ENCODE measurements at regions not wholly inside any gene's neighbourhood (a gene's known extent, or its start where the extent isn't known, plus 50 kb on each side); places are given as distances from the start of the nearest gene placed in this dataset.
A peak's percentile ranks its signal among the peaks of the same experiment; 100 is the strongest.

GRCh38 chr3:194749631-194750490 lies 64.2 kb downstream of the FAM43A start (continued):
- TF ChIP-seq ZNF24 (IDR thresholded peaks at IDR 0.05) (no peak), BCL3 (CRISPR knock-in tag; IDR thresholded peaks at IDR 0.05) (peak; percentile 90; the same call in 1 of the 2 replicates), MLXIP (CRISPR knock-in tag; IDR thresholded peaks at IDR 0.05; ENCODE audit: borderline replicate concordance) (no peak), BATF2 (CRISPR knock-in tag; IDR thresholded peaks at IDR 0.05) (no peak), PHF21A (CRISPR knock-in tag; IDR thresholded peaks at IDR 0.05) (no peak; the same call in 1 of the 2 replicates), PHF8 (CRISPR knock-in tag; IDR thresholded peaks at IDR 0.05) (no peak), PBX3 (CRISPR knock-in tag; IDR thresholded peaks at IDR 0.05; ENCODE audit: borderline replicate concordance) (no peak), SKIL (CRISPR knock-in tag; IDR thresholded peaks at IDR 0.05; ENCODE audit: borderline replicate concordance) (peak; percentile 98), PBX2 (CRISPR knock-in tag; IDR thresholded peaks at IDR 0.05) (0 out of 2 replicates have a peak, but pooled peaks have one; percentile 59), FIP1L1 (IDR thresholded peaks at IDR 0.05; ENCODE audit: borderline replicate concordance, insufficient read depth, low read depth, low read length) (no peak), NFKB2 (CRISPR knock-in tag; IDR thresholded peaks at IDR 0.05; ENCODE audit: borderline replicate concordance) (peak; percentile 48; the same call in 1 of the 2 replicates), ZMAT3 (CRISPR knock-in tag; conservative IDR thresholded peaks at IDR 0.05) (no peak; the same call in 1 of the 2 replicates), TRAFD1 (CRISPR knock-in tag; IDR thresholded peaks at IDR 0.05; ENCODE audit: borderline replicate concordance) (no peak), PAF1 (CRISPR knock-in tag; IDR thresholded peaks at IDR 0.05) (no peak), ZNF430 (CRISPR knock-in tag; IDR thresholded peaks at IDR 0.05) (0 out of 2 replicates have a peak, but pooled peaks have one; percentile 70), ZNF326 (CRISPR knock-in tag; IDR thresholded peaks at IDR 0.05; ENCODE audit: borderline replicate concordance) (no peak)
